Activated T-cell treated with anti-CD3 and anti-CD28 coated beads, Interleukin-2, amount 50 U/mL, for 24 hours (primary cell): ENCODE measurements at regions not wholly inside any gene's neighbourhood (a gene's known extent, or its start where the extent isn't known, plus 50 kb on each side); places are given as distances from the start of the nearest gene placed in this dataset.

Experiments
- DNase-seq: peaks from one replicate; pipeline ENCODE4 v3.0.0-alpha.2; 2020
- H3K27ac Mint-ChIP-seq: 2 replicates; pipeline ENCODE4 v1.8.0; 2020; ENCODE audit warnings: mild to moderate bottlenecking, mixed read lengths
- H3K27me3 Mint-ChIP-seq: 2 replicates; pipeline ENCODE4 v1.8.0; 2020; ENCODE audit warnings: mixed read lengths
- H3K36me3 Mint-ChIP-seq: 2 replicates; pipeline ENCODE4 v1.8.0; 2020; ENCODE audit warnings: low read depth, mixed read lengths
- H3K4me1 Mint-ChIP-seq: 2 replicates; pipeline ENCODE4 v1.8.0; 2020; ENCODE audit warnings: low read depth, mixed read lengths
- H3K4me3 Mint-ChIP-seq: 2 replicates; pipeline ENCODE4 v1.8.0; 2020; ENCODE audit warnings: mild to moderate bottlenecking, moderate library complexity, mixed read lengths
- H3K9me3 Mint-ChIP-seq: 2 replicates; pipeline ENCODE4 v1.8.0; 2020; ENCODE audit warnings: mixed read lengths

- Mint-ChIP-seq H3K27ac (no peak overlapping the region), H3K4me1 (no peaks in the 10 kb centered on the region), H3K27me3 (no peaks in the 10 kb centered on the region), H3K36me3 (no peaks in the 10 kb centered on the region), H3K4me3 (no peak overlapping the region), H3K9me3 (peaks cover 17% of the 10 kb centered on the region)
- no peak for DNase-seq
These were observed 85.3 kb upstream of the CD180 start for GRCh38 chr5:67281874-67282273.

GRCh38 chr5:67273689-67274356 is 77.2 kb upstream of the CD180 start:
- no peaks in the 10 kb centered on the region for H3K27me3 Mint-ChIP-seq
- H3K36me3 Mint-ChIP-seq = no peaks in the 10 kb centered on the region
- no peak overlapping the region for H3K4me3 Mint-ChIP-seq
- no peak for DNase-seq
- peaks cover 10% of the 10 kb centered on the region for H3K9me3 Mint-ChIP-seq
- no peak overlapping the region for H3K27ac Mint-ChIP-seq
- H3K4me1 Mint-ChIP-seq = no peaks in the 10 kb centered on the region

- Mint-ChIP-seq H3K4me3 (no peak overlapping the region), H3K27ac (no peak overlapping the region), H3K4me1 (no peaks in the 10 kb centered on the region), H3K36me3 (no peaks in the 10 kb centered on the region), H3K9me3 (peaks cover 2% of the 10 kb centered on the region), H3K27me3 (no peaks in the 10 kb centered on the region)
- no peak for DNase-seq
These were observed 76.0 kb upstream of the CD180 start for GRCh38 chr5:67272453-67273130.

- DNase-seq = no peak
- Mint-ChIP-seq H3K4me1 (no peaks in the 10 kb centered on the region), H3K9me3 (no peaks in the 10 kb centered on the region), H3K36me3 (no peaks in the 10 kb centered on the region), H3K4me3 (no peak overlapping the region), H3K27ac (no peak overlapping the region), H3K27me3 (no peaks in the 10 kb centered on the region)
These were observed 71.8 kb upstream of the CD180 start for GRCh38 chr5:67268231-67269021.

- Mint-ChIP-seq H3K4me1 (no peaks in the 10 kb centered on the region), H3K9me3 (no peaks in the 10 kb centered on the region), H3K36me3 (no peaks in the 10 kb centered on the region)
These were observed 71.1 kb upstream of the CD180 start for GRCh38 chr5:67267512-67268216.

GRCh38 chr5:67266654-67267350 is 70.2 kb upstream of the CD180 start:
- Mint-ChIP-seq H3K27me3 (no peaks in the 10 kb centered on the region), H3K4me3 (no peak overlapping the region), H3K9me3 (no peaks in the 10 kb centered on the region), H3K4me1 (no peaks in the 10 kb centered on the region), H3K27ac (no peak overlapping the region), H3K36me3 (no peaks in the 10 kb centered on the region)
- no peak for DNase-seq

More at GRCh38 chr5:67267512-67268216, 71.1 kb upstream of the CD180 start:
- H3K27me3 Mint-ChIP-seq = no peaks in the 10 kb centered on the region
- DNase-seq = no peak
- H3K27ac Mint-ChIP-seq = no peak overlapping the region
- no peak overlapping the region for H3K4me3 Mint-ChIP-seq

- DNase-seq = no peak
- no peaks in the 10 kb centered on the region for H3K36me3 Mint-ChIP-seq
- H3K27me3 Mint-ChIP-seq = no peaks in the 10 kb centered on the region
- H3K4me3 Mint-ChIP-seq = no peak overlapping the region
- no peaks in the 10 kb centered on the region for H3K9me3 Mint-ChIP-seq
- no peak overlapping the region for H3K27ac Mint-ChIP-seq
- no peaks in the 10 kb centered on the region for H3K4me1 Mint-ChIP-seq
These were observed 69.4 kb upstream of the CD180 start for GRCh38 chr5:67265951-67266350.

- no peak overlapping the region for H3K27ac Mint-ChIP-seq
- no peaks in the 10 kb centered on the region for H3K36me3 Mint-ChIP-seq
- no peak overlapping the region for H3K4me3 Mint-ChIP-seq
- no peaks in the 10 kb centered on the region for H3K9me3 Mint-ChIP-seq
- no peak for DNase-seq
- no peaks in the 10 kb centered on the region for H3K4me1 Mint-ChIP-seq
- peaks cover 3% of the 10 kb centered on the region for H3K27me3 Mint-ChIP-seq
These were observed 67.2 kb upstream of the CD180 start for GRCh38 chr5:67263656-67264408.

- Mint-ChIP-seq H3K9me3 (no peaks in the 10 kb centered on the region), H3K27ac (no peak overlapping the region), H3K36me3 (no peaks in the 10 kb centered on the region), H3K4me3 (no peak overlapping the region), H3K4me1 (no peaks in the 10 kb centered on the region), H3K27me3 (peaks cover 3% of the 10 kb centered on the region)
- DNase-seq = no peak
These were observed 66.4 kb upstream of the CD180 start for GRCh38 chr5:67262956-67263355.

GRCh38 chr5:67262206-67262605 is 65.6 kb upstream of the CD180 start:
- Mint-ChIP-seq H3K27me3 (peaks cover 3% of the 10 kb centered on the region), H3K4me1 (peaks cover 1% of the 10 kb centered on the region), H3K9me3 (no peaks in the 10 kb centered on the region), H3K36me3 (no peaks in the 10 kb centered on the region), H3K4me3 (no peak overlapping the region), H3K27ac (no peak overlapping the region)
- no peak for DNase-seq

GRCh38 chr5:67259548-67260215 is 63.1 kb upstream of the CD180 start:
- no peak overlapping the region for H3K4me3 Mint-ChIP-seq
- H3K9me3 Mint-ChIP-seq = no peaks in the 10 kb centered on the region
- H3K27ac Mint-ChIP-seq = no peak overlapping the region
- no peaks in the 10 kb centered on the region for H3K36me3 Mint-ChIP-seq
- H3K27me3 Mint-ChIP-seq = peaks cover 3% of the 10 kb centered on the region
- no peak for DNase-seq
- H3K4me1 Mint-ChIP-seq = peaks cover 1% of the 10 kb centered on the region

GRCh38 chr5:67257500-67257899 is 60.9 kb upstream of the CD180 start:
- Mint-ChIP-seq H3K27ac (no peak overlapping the region), H3K27me3 (peaks cover 3% of the 10 kb centered on the region), H3K4me3 (no peak overlapping the region), H3K36me3 (no peaks in the 10 kb centered on the region), H3K9me3 (no peaks in the 10 kb centered on the region), H3K4me1 (peaks cover 1% of the 10 kb centered on the region)
- DNase-seq = no peak

- DNase-seq = no peak
- Mint-ChIP-seq H3K27ac (no peak overlapping the region), H3K4me1 (peaks cover 1% of the 10 kb centered on the region), H3K27me3 (peaks cover 3% of the 10 kb centered on the region), H3K36me3 (no peaks in the 10 kb centered on the region), H3K9me3 (no peaks in the 10 kb centered on the region), H3K4me3 (no peak overlapping the region)
These were observed 60.5 kb upstream of the CD180 start for GRCh38 chr5:67257077-67257476.
